ENCODE measurements at regions not wholly inside any gene's neighbourhood (a gene's known extent, or its start where the extent isn't known, plus 50 kb on each side); places are given as distances from the start of the nearest gene placed in this dataset.

DNA sequence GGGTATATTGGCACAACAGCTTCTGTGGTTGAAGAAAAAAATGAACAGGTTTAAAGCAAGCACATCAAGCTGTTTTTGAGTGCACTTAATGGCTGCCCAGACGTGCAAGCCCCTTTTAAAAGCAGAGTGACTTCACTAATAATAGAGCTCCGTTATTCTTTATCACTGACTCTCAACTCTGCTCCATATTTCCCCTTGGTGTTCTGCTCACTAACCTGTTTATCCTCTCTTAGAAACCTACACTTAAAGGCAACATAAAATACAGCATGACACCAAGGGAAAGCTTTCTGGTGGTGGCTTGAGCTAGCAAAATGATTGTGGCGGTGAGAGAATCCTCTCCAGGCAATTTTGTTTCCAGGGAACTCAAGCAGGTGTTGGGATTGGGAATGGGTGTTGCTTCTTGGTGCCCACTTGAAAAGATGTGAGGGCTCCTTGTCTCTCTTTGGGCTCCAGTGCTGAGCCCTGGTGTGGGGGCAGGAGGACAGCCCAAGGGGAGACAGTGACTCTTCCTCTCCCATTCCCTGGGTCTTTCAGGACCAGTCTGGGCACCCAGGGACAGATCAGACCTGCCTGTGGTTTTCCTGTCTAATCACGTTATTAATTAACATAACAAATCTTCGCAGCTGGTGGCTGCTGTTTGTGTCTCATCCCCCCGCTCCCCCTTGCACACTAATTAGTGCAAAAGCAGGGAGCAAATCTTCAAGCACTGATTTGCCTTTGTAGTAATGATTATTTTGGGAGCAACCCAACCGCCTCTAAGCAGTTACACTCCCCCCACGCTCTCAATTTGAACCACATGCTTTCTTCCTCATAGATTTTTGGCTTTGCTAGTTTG is 289.4 kb upstream of the CXCR4 start:
- CTCF ChIA-PET, result no interaction called here
- TF ChIP-seq, protein P1, sequence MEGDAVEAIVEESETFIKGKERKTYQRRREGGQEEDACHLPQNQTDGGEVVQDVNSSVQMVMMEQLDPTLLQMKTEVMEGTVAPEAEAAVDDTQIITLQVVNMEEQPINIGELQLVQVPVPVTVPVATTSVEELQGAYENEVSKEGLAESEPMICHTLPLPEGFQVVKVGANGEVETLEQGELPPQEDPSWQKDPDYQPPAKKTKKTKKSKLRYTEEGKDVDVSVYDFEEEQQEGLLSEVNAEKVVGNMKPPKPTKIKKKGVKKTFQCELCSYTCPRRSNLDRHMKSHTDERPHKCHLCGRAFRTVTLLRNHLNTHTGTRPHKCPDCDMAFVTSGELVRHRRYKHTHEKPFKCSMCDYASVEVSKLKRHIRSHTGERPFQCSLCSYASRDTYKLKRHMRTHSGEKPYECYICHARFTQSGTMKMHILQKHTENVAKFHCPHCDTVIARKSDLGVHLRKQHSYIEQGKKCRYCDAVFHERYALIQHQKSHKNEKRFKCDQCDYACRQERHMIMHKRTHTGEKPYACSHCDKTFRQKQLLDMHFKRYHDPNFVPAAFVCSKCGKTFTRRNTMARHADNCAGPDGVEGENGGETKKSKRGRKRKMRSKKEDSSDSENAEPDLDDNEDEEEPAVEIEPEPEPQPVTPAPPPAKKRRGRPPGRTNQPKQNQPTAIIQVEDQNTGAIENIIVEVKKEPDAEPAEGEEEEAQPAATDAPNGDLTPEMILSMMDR (IDR thresholded peaks at IDR 0.05; ENCODE audit: unreplicated experiment), result no peak
- BruUV-seq (replicated peaks), result no TSS peak
- H3K27ac Mint-ChIP-seq (ENCODE audit: unreplicated experiment), result no peak overlapping the region
- no peaks in the 10 kb centered on the region for H3K27me3 Mint-ChIP-seq (ENCODE audit: unreplicated experiment)
- H3K36me3 Mint-ChIP-seq (ENCODE audit: insufficient read depth, unreplicated experiment), result no peaks in the 10 kb centered on the region
- H3K4me3 Mint-ChIP-seq (ENCODE audit: low read depth, unreplicated experiment), result no peak overlapping the region
- intact Hi-C loops (cut with micrococcal nuclease; ENCODE audit: unreplicated experiment), result no loop called here
- no peaks in the 10 kb centered on the region for H3K9me3 Mint-ChIP-seq (ENCODE audit: low read depth, unreplicated experiment)
- no peak for DNase-seq
- no peaks in the 10 kb centered on the region for H3K4me1 Mint-ChIP-seq (ENCODE audit: low read depth, unreplicated experiment)

DNA sequence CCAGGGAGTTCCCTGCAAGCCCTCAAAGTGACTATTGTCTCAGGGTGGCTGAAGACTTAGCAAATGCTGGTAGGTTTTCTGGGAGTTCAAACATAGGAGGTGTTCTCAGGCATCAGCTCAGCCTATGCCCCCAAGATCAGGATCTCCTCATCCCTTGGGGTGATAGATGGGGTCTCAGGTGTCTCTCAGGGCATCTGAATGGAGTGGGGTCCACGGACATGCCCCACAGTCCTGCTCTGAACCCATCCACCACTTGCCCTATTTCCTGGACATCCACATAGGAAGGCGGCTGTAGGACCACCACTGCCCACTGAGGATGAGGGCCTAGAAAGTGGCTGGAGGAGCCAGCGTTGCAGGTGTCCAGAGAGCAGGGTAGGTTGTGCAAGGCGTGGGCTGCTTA is 287.0 kb upstream of the CXCR4 start:
- Mint-ChIP-seq H3K27ac (ENCODE audit: unreplicated experiment) (no peak overlapping the region), H3K36me3 (ENCODE audit: insufficient read depth, unreplicated experiment) (no peaks in the 10 kb centered on the region), H3K9me3 (ENCODE audit: low read depth, unreplicated experiment) (no peaks in the 10 kb centered on the region), H3K4me3 (ENCODE audit: low read depth, unreplicated experiment) (no peak overlapping the region), H3K4me1 (ENCODE audit: low read depth, unreplicated experiment) (peaks cover 7% of the 10 kb centered on the region), H3K27me3 (ENCODE audit: unreplicated experiment) (no peaks in the 10 kb centered on the region)
- intact Hi-C loops (cut with micrococcal nuclease; ENCODE audit: unreplicated experiment), result no loop called here
- no TSS peak for BruUV-seq (replicated peaks)
- no peak for DNase-seq
- CTCF ChIA-PET, result no interaction called here
- TF ChIP-seq, protein P1 (IDR thresholded peaks at IDR 0.05; ENCODE audit: unreplicated experiment), result no peak

DNA sequence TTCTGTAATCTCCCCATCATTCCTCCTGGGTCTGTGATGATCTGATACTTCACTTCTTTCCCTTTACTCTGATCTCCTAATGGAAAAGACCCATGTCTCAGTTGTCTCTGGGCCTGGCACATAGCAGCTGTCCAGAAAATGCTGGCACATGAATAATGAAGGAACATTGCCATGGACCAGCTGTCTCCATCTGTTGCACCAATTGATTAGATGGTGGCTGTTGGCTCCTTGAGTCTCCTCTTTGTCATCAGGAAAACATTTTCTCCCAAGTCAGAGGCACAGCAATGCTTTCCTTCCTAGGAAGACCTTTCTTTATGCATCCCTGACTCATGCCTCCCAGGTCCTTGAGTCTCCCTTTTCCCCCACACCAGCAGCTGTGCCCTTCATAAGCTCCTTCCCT is 286.2 kb upstream of the CXCR4 start:
- CTCF ChIA-PET, result no interaction called here
- no TSS peak for BruUV-seq (replicated peaks)
- TF ChIP-seq, protein P1 (IDR thresholded peaks at IDR 0.05; ENCODE audit: unreplicated experiment), result no peak
- intact Hi-C loops (cut with micrococcal nuclease; ENCODE audit: unreplicated experiment), result no loop called here
- Mint-ChIP-seq H3K4me3 (ENCODE audit: low read depth, unreplicated experiment) (no peak overlapping the region), H3K27ac (ENCODE audit: unreplicated experiment) (no peak overlapping the region), H3K27me3 (ENCODE audit: unreplicated experiment) (no peaks in the 10 kb centered on the region), H3K9me3 (ENCODE audit: low read depth, unreplicated experiment) (no peaks in the 10 kb centered on the region), H3K36me3 (ENCODE audit: insufficient read depth, unreplicated experiment) (no peaks in the 10 kb centered on the region), H3K4me1 (ENCODE audit: low read depth, unreplicated experiment) (peaks cover 12% of the 10 kb centered on the region)
- DNase-seq, result no peak

DNA sequence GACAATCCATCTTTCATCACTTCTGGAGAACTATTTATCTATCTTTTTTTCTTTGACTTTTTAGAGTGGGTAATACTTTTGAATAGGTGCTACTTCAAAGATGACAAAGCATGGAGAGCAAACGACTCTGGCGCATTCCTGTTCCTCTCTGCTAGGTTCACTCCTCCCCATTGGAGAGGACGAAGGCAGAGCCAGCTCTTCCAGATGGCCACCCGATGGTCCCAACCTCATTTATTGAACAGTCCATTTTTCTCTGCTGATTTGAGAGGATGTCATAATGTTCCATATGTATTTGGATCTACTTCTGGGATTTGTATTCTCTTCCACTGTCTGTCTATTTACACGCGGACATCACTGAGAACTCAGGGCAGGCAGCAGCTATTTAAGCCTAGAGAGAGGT is 284.3 kb upstream of the CXCR4 start:
- Mint-ChIP-seq H3K27ac (ENCODE audit: unreplicated experiment) (no peak overlapping the region), H3K4me1 (ENCODE audit: low read depth, unreplicated experiment) (peaks cover 12% of the 10 kb centered on the region), H3K36me3 (ENCODE audit: insufficient read depth, unreplicated experiment) (no peaks in the 10 kb centered on the region), H3K9me3 (ENCODE audit: low read depth, unreplicated experiment) (no peaks in the 10 kb centered on the region), H3K4me3 (ENCODE audit: low read depth, unreplicated experiment) (no peak overlapping the region), H3K27me3 (ENCODE audit: unreplicated experiment) (no peaks in the 10 kb centered on the region)
- no TSS peak for BruUV-seq (replicated peaks)
- DNase-seq, result no peak
- CTCF ChIA-PET, result no interaction called here
- intact Hi-C loops (cut with micrococcal nuclease; ENCODE audit: unreplicated experiment), result no loop called here
- TF ChIP-seq, protein P1 (IDR thresholded peaks at IDR 0.05; ENCODE audit: unreplicated experiment), result no peak
